ENCODE measurements at regions not wholly inside any gene's neighbourhood (a gene's known extent, or its start where the extent isn't known, plus 50 kb on each side); places are given as distances from the start of the nearest gene placed in this dataset.

DNA sequence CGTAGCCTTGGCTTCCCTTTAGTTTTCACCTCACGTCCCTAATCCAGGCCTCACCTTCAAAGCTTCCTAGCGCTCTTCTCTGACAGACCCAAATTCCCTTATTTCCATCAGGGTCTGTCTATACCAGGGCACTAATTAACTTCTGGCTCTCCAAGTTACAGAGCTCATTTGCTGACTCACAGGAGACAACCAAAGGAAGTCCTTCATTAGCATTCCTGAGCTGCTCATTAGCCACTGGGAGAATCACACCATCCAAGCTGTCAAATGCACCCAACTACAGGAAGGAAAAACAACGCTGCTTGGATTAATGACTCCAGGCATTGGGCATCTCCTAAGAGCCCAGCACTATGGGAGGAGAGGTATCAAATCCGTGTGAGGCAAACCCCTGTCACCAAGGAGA lies 109.8 kb upstream of the ALK start:
- TF ChIP-seq POLR2A (IDR thresholded peaks at IDR 0.05) (no peak), EP300 (IDR thresholded peaks at IDR 0.05) (no peak)
- TF ChIP-seq, protein P1, sequence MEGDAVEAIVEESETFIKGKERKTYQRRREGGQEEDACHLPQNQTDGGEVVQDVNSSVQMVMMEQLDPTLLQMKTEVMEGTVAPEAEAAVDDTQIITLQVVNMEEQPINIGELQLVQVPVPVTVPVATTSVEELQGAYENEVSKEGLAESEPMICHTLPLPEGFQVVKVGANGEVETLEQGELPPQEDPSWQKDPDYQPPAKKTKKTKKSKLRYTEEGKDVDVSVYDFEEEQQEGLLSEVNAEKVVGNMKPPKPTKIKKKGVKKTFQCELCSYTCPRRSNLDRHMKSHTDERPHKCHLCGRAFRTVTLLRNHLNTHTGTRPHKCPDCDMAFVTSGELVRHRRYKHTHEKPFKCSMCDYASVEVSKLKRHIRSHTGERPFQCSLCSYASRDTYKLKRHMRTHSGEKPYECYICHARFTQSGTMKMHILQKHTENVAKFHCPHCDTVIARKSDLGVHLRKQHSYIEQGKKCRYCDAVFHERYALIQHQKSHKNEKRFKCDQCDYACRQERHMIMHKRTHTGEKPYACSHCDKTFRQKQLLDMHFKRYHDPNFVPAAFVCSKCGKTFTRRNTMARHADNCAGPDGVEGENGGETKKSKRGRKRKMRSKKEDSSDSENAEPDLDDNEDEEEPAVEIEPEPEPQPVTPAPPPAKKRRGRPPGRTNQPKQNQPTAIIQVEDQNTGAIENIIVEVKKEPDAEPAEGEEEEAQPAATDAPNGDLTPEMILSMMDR (IDR thresholded peaks at IDR 0.05): no peak

All from tibial nerve (tissue), 4 donors.